H9 (cell line): ENCODE measurements at regions not wholly inside any gene's neighbourhood (a gene's known extent, or its start where the extent isn't known, plus 50 kb on each side); places are given as distances from the start of the nearest gene placed in this dataset.

Experiments used
- DNase-seq: peaks from one replicate; pipeline ENCODE4 v3.0.0-alpha.2; 2017
- H2AFZ ChIP-seq: one replicate; pipeline ENCODE4 v1.6.1; 2013; ENCODE audit warnings: mild to moderate bottlenecking, low read length, control low read depth, moderate library complexity
- H2AK5ac ChIP-seq: 2 replicates; pipeline ENCODE4 v1.6.1; 2013; ENCODE audit warnings: low read length, control low read depth, mixed read lengths; ENCODE audit not compliant: insufficient read length
- H2BK120ac ChIP-seq: one replicate; pipeline ENCODE4 v1.6.1; 2013; ENCODE audit warnings: low read depth, mild to moderate bottlenecking, low read length, control low read depth, inconsistent platforms; ENCODE audit not compliant: poor library complexity, severe bottlenecking
- H2BK12ac ChIP-seq: 2 replicates; pipeline ENCODE4 v1.6.1; 2013; ENCODE audit warnings: low read length, control low read depth, mixed read lengths, low read depth; ENCODE audit not compliant: insufficient read length
- H2BK15ac ChIP-seq: 2 replicates; pipeline ENCODE4 v1.6.1; 2013; ENCODE audit warnings: low read depth, low read length, control low read depth
- H2BK20ac ChIP-seq: one replicate; pipeline ENCODE4 v1.6.1; 2013; ENCODE audit warnings: low read depth, mild to moderate bottlenecking, low read length, control low read depth, inconsistent platforms; ENCODE audit not compliant: poor library complexity, severe bottlenecking
- H2BK5ac ChIP-seq: 2 replicates; pipeline ENCODE4 v1.6.1; 2013; ENCODE audit warnings: low read length, control low read depth, mixed read lengths; ENCODE audit not compliant: insufficient read length
- H3K14ac ChIP-seq: 2 replicates; pipeline ENCODE4 v1.6.1; 2013; ENCODE audit warnings: low read length, control low read depth; ENCODE audit not compliant: insufficient read depth
- H3K18ac ChIP-seq: 2 replicates; pipeline ENCODE4 v1.6.1; 2013; ENCODE audit warnings: low read depth, mild to moderate bottlenecking, mixed read lengths, low read length, control low read depth; ENCODE audit not compliant: insufficient read length
- H3K23ac ChIP-seq: 2 replicates; pipeline ENCODE4 v1.6.1; 2013; ENCODE audit warnings: low read length, control low read depth, mixed read lengths, low read depth; ENCODE audit not compliant: insufficient read length
- H3K23me2 ChIP-seq: 2 replicates; pipeline ENCODE4 v1.6.1; 2013; ENCODE audit warnings: low read depth, mild to moderate bottlenecking, mixed read lengths, low read length, control low read depth; ENCODE audit not compliant: insufficient read length, poor library complexity, severe bottlenecking
- H3K27ac ChIP-seq: 2 replicates; pipeline ENCODE4 v1.5.1; 2013; ENCODE audit warnings: low read length, control low read depth, mixed read lengths, low read depth; ENCODE audit not compliant: insufficient read length
- H3K27me3 ChIP-seq: 2 replicates; pipeline ENCODE4 v1.6.1; 2013; ENCODE audit warnings: low read length, control low read depth, inconsistent platforms; ENCODE audit not compliant: insufficient read depth
- H3K4ac ChIP-seq: 2 replicates; pipeline ENCODE4 v1.6.1; 2013; ENCODE audit warnings: low read depth, mild to moderate bottlenecking, control low read depth, inconsistent platforms, low read length, moderate library complexity
- H3K4me1 ChIP-seq: 2 replicates; pipeline ENCODE4 v1.6.1; 2013; ENCODE audit warnings: low read length, control low read depth, inconsistent platforms; ENCODE audit not compliant: insufficient read depth
- H3K4me2 ChIP-seq: 2 replicates; pipeline ENCODE4 v1.6.1; 2013; ENCODE audit warnings: low read length, control low read depth, mixed read lengths; ENCODE audit not compliant: insufficient read length, insufficient read depth
- H3K56ac ChIP-seq: 2 replicates; pipeline ENCODE4 v1.6.1; 2013; ENCODE audit warnings: low read depth, mild to moderate bottlenecking, mixed read lengths, low read length, control low read depth; ENCODE audit not compliant: insufficient read length
- H3K79me1 ChIP-seq: 2 replicates; pipeline ENCODE4 v1.6.1; 2013; ENCODE audit warnings: low read depth, mild to moderate bottlenecking, moderate library complexity, low read length, control low read depth, inconsistent platforms; ENCODE audit not compliant: insufficient read depth, poor library complexity, severe bottlenecking
- H3K79me2 ChIP-seq: 2 replicates; pipeline ENCODE4 v1.6.1; 2013; ENCODE audit warnings: low read length, control low read depth, inconsistent platforms; ENCODE audit not compliant: insufficient read depth
- H3K9ac ChIP-seq: 2 replicates; pipeline ENCODE4 v1.6.1; 2013; ENCODE audit warnings: low read length, control low read depth, mixed read lengths; ENCODE audit not compliant: insufficient read length; ENCODE audit errors: extremely low read depth
- H3K9me3 ChIP-seq: one replicate; pipeline ENCODE4 v1.6.1; 2013; ENCODE audit warnings: low read depth, low read length, inconsistent platforms; ENCODE audit not compliant: control insufficient read depth
- H3T11ph ChIP-seq: one replicate; pipeline ENCODE4 v1.6.1; 2013; ENCODE audit warnings: mild to moderate bottlenecking, low read length, control low read depth, inconsistent platforms
- H4K20me1 ChIP-seq: one replicate; pipeline ENCODE4 v1.6.1; 2013; ENCODE audit not compliant: control insufficient read depth, insufficient read length, insufficient read depth
- H4K5ac ChIP-seq: 2 replicates; pipeline ENCODE4 v1.6.1; 2013; ENCODE audit warnings: low read depth, mild to moderate bottlenecking, mixed read lengths, low read length, control low read depth; ENCODE audit not compliant: insufficient read length
- H4K8ac ChIP-seq: replicated peaks from 2 replicates; pipeline ENCODE4 v1.6.1; 2013; ENCODE audit warnings: low read length, control low read depth, mixed read lengths, low read depth; ENCODE audit not compliant: insufficient read length
- H4K91ac ChIP-seq: 2 replicates; pipeline ENCODE4 v1.6.1; 2013; ENCODE audit warnings: low read depth, mild to moderate bottlenecking, moderate library complexity, mixed read lengths, low read length, control low read depth; ENCODE audit not compliant: insufficient read length
- H3K27ac Mint-ChIP-seq, 3 experiments: 2 replicates in 2 of 3; 3 replicates in 1 of 3; pipeline ENCODE4 v1.8.0; 2020 to 2021; ENCODE audit warnings: mixed read lengths in 3 of 3, mild to moderate bottlenecking in 1 of 3, moderate library complexity in 1 of 3
- H3K27me3 Mint-ChIP-seq: 2 replicates; pipeline ENCODE4 v1.8.0; 2021; ENCODE audit warnings: low read depth, mild to moderate bottlenecking, moderate library complexity, mixed read lengths
- H3K36me3 Mint-ChIP-seq, 3 experiments: 2 replicates in 2 of 3; 3 replicates in 1 of 3; pipeline ENCODE4 v1.8.0; 2020 to 2021; ENCODE audit warnings: low read depth in 3 of 3, mixed read lengths in 3 of 3; ENCODE audit not compliant: insufficient read depth in 1 of 3
- H3K4me1 Mint-ChIP-seq, 2 experiments: 2 replicates each; pipeline ENCODE4 v1.8.0; 2020; ENCODE audit warnings: mixed read lengths in 2 of 2
- H3K4me3 Mint-ChIP-seq, 2 experiments: 2 replicates in 1 of 2; 3 replicates in 1 of 2; pipeline ENCODE4 v1.8.0; 2020 to 2021; ENCODE audit warnings: mild to moderate bottlenecking in 2 of 2, mixed read lengths in 2 of 2, moderate library complexity in 1 of 2
- H3K9me3 Mint-ChIP-seq, 2 experiments: 2 replicates in 1 of 2; 3 replicates in 1 of 2; pipeline ENCODE4 v1.8.0; 2020; ENCODE audit warnings: mild to moderate bottlenecking in 2 of 2, mixed read lengths in 2 of 2, moderate library complexity in 1 of 2
- WGBS: extraction: QIAGEN DNeasy Blood & Tissue Kit; methylation state at CpG from one replicate; pipeline ENCODE4 v1.1.7; 2013; ENCODE audit warnings: missing lambda C conversion rate, low lambda C conversion rate, mixed read lengths; ENCODE audit not compliant: insufficient read length; ENCODE audit errors: extremely low coverage; 5-methylcytosine and 5-hydroxymethylcytosine counted together
- TF ChIP-seq, protein P1 (sequence below): fragments of 200-600 bp; sonication (generic); conservative IDR thresholded peaks from 3 replicates; pipeline ENCODE4 v1.8.0; 2021; ENCODE audit warnings: antibody characterized with exemption, mild to moderate bottlenecking

DNA sequence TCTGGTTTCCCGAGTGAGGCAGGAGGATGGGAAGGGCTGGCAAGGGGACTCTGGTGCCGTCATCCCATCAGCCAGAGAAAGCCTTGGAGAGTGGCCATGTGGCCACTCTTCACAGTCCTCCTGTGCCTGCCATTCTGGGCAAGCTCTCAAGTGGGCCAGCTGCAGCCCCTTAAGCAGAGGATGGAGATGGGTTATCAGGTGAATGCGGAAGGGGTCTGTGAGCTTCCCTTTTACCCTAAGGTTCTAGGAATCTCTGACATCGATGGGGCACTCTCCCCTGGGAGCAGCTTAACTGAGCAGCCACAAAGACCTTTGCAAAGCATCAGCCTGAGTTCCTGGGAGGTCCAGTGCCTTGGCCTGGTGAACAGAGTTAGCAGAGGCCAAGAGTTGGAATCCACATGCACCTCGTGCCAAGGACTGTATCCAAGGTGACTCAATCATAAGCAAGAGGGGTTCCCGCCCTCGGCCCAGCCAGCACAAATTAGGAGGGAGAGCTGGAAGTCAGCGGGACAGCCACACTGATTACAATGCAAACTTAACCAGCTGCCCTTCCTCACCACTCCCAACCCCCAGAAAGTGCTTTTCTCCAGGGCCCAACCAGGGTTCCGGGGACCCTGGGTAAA is 193.6 kb downstream of the BUD13 start:
- Mint-ChIP-seq H3K4me1 (peaks cover 40 to 41% of the 10 kb centered on the region in 2 experiments), H3K9me3 (peaks cover 0 to 2% of the 10 kb centered on the region in 2 experiments; a peak in 2 of 5 replicates), H3K27ac (no peak overlapping the region), H3K4me3 (peak overlapping the region; percentile 50 to 77), H3K36me3 (peaks cover 0 to 2% (median 0%) of the 10 kb centered on the region in 3 experiments; a peak in 1 of 7 replicates), H3K27me3 (peaks cover 77% of the 10 kb centered on the region)
- WGBS, result no CpG with 5 or more reads among the region's 9 CpGs
- Histone ChIP-seq H2AK5ac (no peak overlapping the region), H3K79me2 (no peaks in the 10 kb centered on the region), H3K4me1 (0 out of 2 replicates have a peak, but pooled peaks cover 3% of the 10 kb centered on the region), H2BK20ac (no peak overlapping the region), H3K27me3 (peaks cover 43% of the 10 kb centered on the region), H3K27ac (no peak overlapping the region), H2BK15ac (no peak overlapping the region), H3K9ac (no peak overlapping the region), H4K91ac (no peak overlapping the region), H3T11ph (no peak overlapping the region), H4K5ac (no peak overlapping the region), H4K20me1 (no peaks in the 10 kb centered on the region), H3K4me2 (peak overlapping the region; percentile 51), H3K79me1 (no peaks in the 10 kb centered on the region), H2BK120ac (no peak overlapping the region), H3K14ac (no peak overlapping the region), H3K18ac (no peak overlapping the region), H3K9me3 (no peaks in the 10 kb centered on the region), H3K4ac (no peak overlapping the region), H4K8ac (no peak overlapping the region), H2BK5ac (no peak overlapping the region), H2BK12ac (no peak overlapping the region), H2AFZ (no peak overlapping the region), H3K23ac (no peak overlapping the region), H3K56ac (no peak overlapping the region), H3K23me2 (peaks cover 8% of the 10 kb centered on the region)
- peak; percentile 71 for DNase-seq
- TF ChIP-seq, protein P1, sequence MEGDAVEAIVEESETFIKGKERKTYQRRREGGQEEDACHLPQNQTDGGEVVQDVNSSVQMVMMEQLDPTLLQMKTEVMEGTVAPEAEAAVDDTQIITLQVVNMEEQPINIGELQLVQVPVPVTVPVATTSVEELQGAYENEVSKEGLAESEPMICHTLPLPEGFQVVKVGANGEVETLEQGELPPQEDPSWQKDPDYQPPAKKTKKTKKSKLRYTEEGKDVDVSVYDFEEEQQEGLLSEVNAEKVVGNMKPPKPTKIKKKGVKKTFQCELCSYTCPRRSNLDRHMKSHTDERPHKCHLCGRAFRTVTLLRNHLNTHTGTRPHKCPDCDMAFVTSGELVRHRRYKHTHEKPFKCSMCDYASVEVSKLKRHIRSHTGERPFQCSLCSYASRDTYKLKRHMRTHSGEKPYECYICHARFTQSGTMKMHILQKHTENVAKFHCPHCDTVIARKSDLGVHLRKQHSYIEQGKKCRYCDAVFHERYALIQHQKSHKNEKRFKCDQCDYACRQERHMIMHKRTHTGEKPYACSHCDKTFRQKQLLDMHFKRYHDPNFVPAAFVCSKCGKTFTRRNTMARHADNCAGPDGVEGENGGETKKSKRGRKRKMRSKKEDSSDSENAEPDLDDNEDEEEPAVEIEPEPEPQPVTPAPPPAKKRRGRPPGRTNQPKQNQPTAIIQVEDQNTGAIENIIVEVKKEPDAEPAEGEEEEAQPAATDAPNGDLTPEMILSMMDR, result no peak
